Activated CD4-positive, alpha-beta T cell treated with anti-CD3 and anti-CD28 coated beads, Interleukin-2, Interleukin-4, amounts not matched to agents 100 ng/mL and 50 ng/mL, durations not matched to agents 16 hours and 8 hours (primary cell): ENCODE measurements at regions not wholly inside any gene's neighbourhood (a gene's known extent, or its start where the extent isn't known, plus 50 kb on each side); places are given as distances from the start of the nearest gene placed in this dataset.
"Not testable (repeated sequence)": the region's sequence is repeated elsewhere in the genome, so short reads cannot be mapped to it uniquely, and the experiment has no call there.

Experiments used
- DNase-seq: peaks from one replicate; pipeline ENCODE4 v3.0.0-alpha.2; 2020; ENCODE audit warnings: low spot score

- no peak for DNase-seq
Observed at GRCh38 chr2:138930571-138930970, 150.4 kb upstream of the NXPH2 start.

GRCh38 chr2:138928374-138929021, 148.3 kb upstream of the NXPH2 start:
- no peak for DNase-seq

- DNase-seq, result no peak
Observed at GRCh38 chr2:138922973-138923563, 142.9 kb upstream of the NXPH2 start.

GRCh38 chr2:138919120-138919747, 139.0 kb upstream of the NXPH2 start:
- no peak for DNase-seq

GRCh38 chr2:138910427-138910826, 130.2 kb upstream of the NXPH2 start:
- no peak for DNase-seq

GRCh38 chr2:138906549-138906948, 126.4 kb upstream of the NXPH2 start:
- no peak for DNase-seq

GRCh38 chr2:138902239-138902871, 122.2 kb upstream of the NXPH2 start:
- DNase-seq, result no peak

GRCh38 chr2:138901530-138901929, 121.3 kb upstream of the NXPH2 start:
- DNase-seq, result no peak

- DNase-seq, result no peak
Observed at GRCh38 chr2:138898855-138899254, 118.7 kb upstream of the NXPH2 start.

- no peak for DNase-seq
Observed at GRCh38 chr2:138897274-138897673, 117.1 kb upstream of the NXPH2 start.

GRCh38 chr2:138893746-138894145, 113.6 kb upstream of the NXPH2 start:
- no peak for DNase-seq

- DNase-seq, result no peak
Observed at GRCh38 chr2:138881126-138881525, 100.9 kb upstream of the NXPH2 start.

GRCh38 chr2:138879931-138880330, 99.7 kb upstream of the NXPH2 start:
- no peak for DNase-seq

- no peak for DNase-seq
Observed at GRCh38 chr2:138877421-138877820, 97.2 kb upstream of the NXPH2 start.

- DNase-seq, result no peak
Observed at GRCh38 chr2:138874251-138874650, 94.1 kb upstream of the NXPH2 start.

GRCh38 chr2:138872116-138872515, 91.9 kb upstream of the NXPH2 start:
- DNase-seq, result not testable (repeated sequence)

- no peak for DNase-seq
Observed at GRCh38 chr2:138871312-138871711, 91.1 kb upstream of the NXPH2 start.

GRCh38 chr2:138867341-138867740, 87.2 kb upstream of the NXPH2 start:
- DNase-seq, result no peak

GRCh38 chr2:138866797-138867196, 86.6 kb upstream of the NXPH2 start:
- DNase-seq, result no peak

GRCh38 chr2:138853761-138854160, 73.6 kb upstream of the NXPH2 start:
- DNase-seq, result no peak

- no peak for DNase-seq
Observed at GRCh38 chr2:138853296-138853695, 73.1 kb upstream of the NXPH2 start.

GRCh38 chr2:138846216-138846821, 66.1 kb upstream of the NXPH2 start:
- DNase-seq, result peak; percentile 45

GRCh38 chr2:138842341-138842740, 62.2 kb upstream of the NXPH2 start:
- no peak for DNase-seq
